Ovary (tissue), 7 donors: ENCODE measurements at regions not wholly inside any gene's neighbourhood (a gene's known extent, or its start where the extent isn't known, plus 50 kb on each side); places are given as distances from the start of the nearest gene placed in this dataset.

Source experiments
- DNase-seq, 5 donors: peaks; one replicate each; pipeline ENCODE4 v3.0.0-alpha.2; 2019 to 2020
- H3K27ac ChIP-seq, 2 donors: fragments of 200-600 bp; one replicate each; pipeline versions ENCODE4 v1.5.1 to v1.8.0; 2019 to 2022
- H3K27me3 ChIP-seq: fragments of 200-600 bp; one replicate; pipeline ENCODE4 v1.8.0; 2022
- H3K36me3 ChIP-seq: fragments of 200-600 bp; sonication (generic); one replicate; pipeline ENCODE4 v1.5.1; 2019
- H3K4me1 ChIP-seq: one replicate; pipeline ENCODE4 v1.8.1; 2013; ENCODE audit warnings: mild to moderate bottlenecking, moderate library complexity; ENCODE audit not compliant: insufficient read depth
- H3K4me3 ChIP-seq: fragments of 200-600 bp; sonication (generic); one replicate; pipeline ENCODE4 v1.5.1; 2017
- H3K9me3 ChIP-seq, 2 donors: fragments of 200-600 bp in 1 of 2; sonication (generic) in 1 of 2; one replicate each; pipeline versions ENCODE4 v1.5.1 to v1.8.1; 2013 to 2019; ENCODE audit warnings: mild to moderate bottlenecking in 1 of 2, moderate library complexity in 1 of 2
- CTCF ChIP-seq, 3 donors: fragments of 450-650 bp in 2 of 3; fragments of 200-600 bp in 1 of 3; IDR thresholded peaks; one replicate each; pipeline versions ENCODE4 v1.5.1 to v1.8.0; 2016 to 2022; ENCODE audit warnings: antibody characterized with exemption in 3 of 3, mild to moderate bottlenecking in 1 of 3
- EP300 ChIP-seq: sonication (generic); formaldehyde crosslinking; IDR thresholded peaks from one replicate; pipeline ENCODE4 v1.6.1; 2017; ENCODE audit warnings: antibody characterized with exemption
- POLR2A ChIP-seq: fragments of 450-650 bp; IDR thresholded peaks from one replicate; pipeline ENCODE4 v1.6.1; 2017; ENCODE audit warnings: antibody characterized with exemption, mild to moderate bottlenecking, moderate library complexity
- WGBS, 3 donors: extraction: QIAGEN DNeasy Blood & Tissue Kit in 1 of 3; methylation state at CpG; one replicate each; pipeline versions ENCODE4 v1.1.5 to v1.1.7; 2013 to 2017; 5-methylcytosine and 5-hydroxymethylcytosine counted together
- intact Hi-C, 4 donors: fragments of 100-400 bp; cut with DNase I; formaldehyde crosslinking; loops; one replicate each; pipeline versions ENCODE4 v1.11.0 to v1.15.1; 2022 to 2023
- donor health status: DM: no; HTN: no; CAD: no; lungs with moderate emphysema.
- donor health status: DM: no; HTN: no; CAD: no.
- donor health status: Bipolar disorder and iron deficiency.
- donor health status: DM: no; HTN: no; CAD: no.
- donor health status: DM: yes; HTN: yes; CAD: no.

- Histone ChIP-seq H3K27me3 (no peaks in the 10 kb centered on the region), H3K4me1 (no peaks in the 10 kb centered on the region), H3K27ac (no peak overlapping the region), H3K4me3 (no peak overlapping the region), H3K36me3 (no peaks in the 10 kb centered on the region), H3K9me3 (no peaks in the 10 kb centered on the region)
- DNase-seq = no peak
- TF ChIP-seq POLR2A (no peak), CTCF (IDR thresholded peaks at IDR 0.05) (no peak), EP300 (no peak)
- intact Hi-C loops = no loop called here
- WGBS, 3 donors = 87 to 98% (median 93%) methylated on average over 1 of the region's 1 CpG
Observed at GRCh38 chr2:165010556-165010955, 55.2 kb upstream of the SLC38A11 start.

GRCh38 chr2:165009466-165009865 lies 54.1 kb upstream of the SLC38A11 start:
- H3K4me3 ChIP-seq = no peak overlapping the region
- no peaks in the 10 kb centered on the region for H3K27me3 ChIP-seq
- no peaks in the 10 kb centered on the region for H3K36me3 ChIP-seq
- intact Hi-C loops = no loop called here
- TF ChIP-seq CTCF (IDR thresholded peaks at IDR 0.05) (no peak), POLR2A (no peak), EP300 (no peak)
- no peak for DNase-seq
- H3K4me1 ChIP-seq = no peaks in the 10 kb centered on the region
- no peaks in the 10 kb centered on the region for H3K9me3 ChIP-seq
- H3K27ac ChIP-seq = no peak overlapping the region
- 48 to 78% (median 51%) methylated on average over 1 of the region's 1 CpG for WGBS, 3 donors

- no peaks in the 10 kb centered on the region for H3K36me3 ChIP-seq
- WGBS, 3 donors = 62 to 78% (median 66%) methylated on average over 3 of the region's 3 CpGs
- intact Hi-C loops = no loop called here
- H3K27ac ChIP-seq = no peak overlapping the region
- no peak overlapping the region for H3K4me3 ChIP-seq
- H3K9me3 ChIP-seq = no peaks in the 10 kb centered on the region
- no peak for DNase-seq
- no peaks in the 10 kb centered on the region for H3K4me1 ChIP-seq
- no peaks in the 10 kb centered on the region for H3K27me3 ChIP-seq
- TF ChIP-seq POLR2A = no peak
- TF ChIP-seq CTCF (IDR thresholded peaks at IDR 0.05) = no peak
- no peak for TF ChIP-seq EP300
Observed at GRCh38 chr2:165008730-165009315, 53.5 kb upstream of the SLC38A11 start.

- WGBS, 3 donors = 38 to 83% (median 79%) methylated on average over 1 of the region's 1 CpG
- intact Hi-C loops = no loop called here
- DNase-seq = no peak
- no peak for TF ChIP-seq CTCF (IDR thresholded peaks at IDR 0.05)
- no peak for TF ChIP-seq EP300
- TF ChIP-seq POLR2A = no peak
- no peaks in the 10 kb centered on the region for H3K27me3 ChIP-seq
- H3K4me1 ChIP-seq = no peaks in the 10 kb centered on the region
- H3K27ac ChIP-seq = no peak overlapping the region
- no peak overlapping the region for H3K4me3 ChIP-seq
- H3K36me3 ChIP-seq = no peaks in the 10 kb centered on the region
- no peaks in the 10 kb centered on the region for H3K9me3 ChIP-seq
Observed at GRCh38 chr2:165007161-165007744, 51.9 kb upstream of the SLC38A11 start.
